Neural crest cell (in vitro differentiated cells): ENCODE measurements at regions not wholly inside any gene's neighbourhood (a gene's known extent, or its start where the extent isn't known, plus 50 kb on each side); places are given as distances from the start of the nearest gene placed in this dataset.

Experiments used
- DNase-seq: peaks from one replicate; pipeline ENCODE4 v3.0.0; 2021; ENCODE audit warnings: low read depth, mixed read lengths, low spot score
- H3K27ac Mint-ChIP-seq: one replicate; pipeline ENCODE4 v1.8.0; 2021; ENCODE audit warnings: mild to moderate bottlenecking, mixed read lengths; ENCODE audit not compliant: unreplicated experiment
- H3K27me3 Mint-ChIP-seq: 2 replicates; pipeline ENCODE4 v1.8.0; 2021; ENCODE audit warnings: low read depth, mild to moderate bottlenecking, mixed read lengths
- H3K36me3 Mint-ChIP-seq: 2 replicates; pipeline ENCODE4 v1.8.0; 2021; ENCODE audit warnings: low read depth, mild to moderate bottlenecking, mixed read lengths
- H3K4me1 Mint-ChIP-seq: 2 replicates; pipeline ENCODE4 v1.8.0; 2021; ENCODE audit warnings: mixed read lengths
- H3K4me3 Mint-ChIP-seq: one replicate; pipeline ENCODE4 v1.8.0; 2021; ENCODE audit warnings: mild to moderate bottlenecking, mixed read lengths
- H3K9me3 Mint-ChIP-seq: 2 replicates; pipeline ENCODE4 v1.8.0; 2021; ENCODE audit warnings: mixed read lengths
- TF ChIP-seq, protein P1 (sequence below): fragments of 200-600 bp; sonication (generic); conservative IDR thresholded peaks from 2 replicates; pipeline ENCODE4 v1.5.0; 2021; ENCODE audit warnings: antibody characterized with exemption, mild to moderate bottlenecking

GRCh38 chr2:188881434-188881833 is 92.7 kb upstream of the COL3A1 start:
- H3K9me3 Mint-ChIP-seq: peaks cover 3% of the 10 kb centered on the region
- no peaks in the 10 kb centered on the region for H3K36me3 Mint-ChIP-seq
- no peak for DNase-seq
- TF ChIP-seq, protein P1, sequence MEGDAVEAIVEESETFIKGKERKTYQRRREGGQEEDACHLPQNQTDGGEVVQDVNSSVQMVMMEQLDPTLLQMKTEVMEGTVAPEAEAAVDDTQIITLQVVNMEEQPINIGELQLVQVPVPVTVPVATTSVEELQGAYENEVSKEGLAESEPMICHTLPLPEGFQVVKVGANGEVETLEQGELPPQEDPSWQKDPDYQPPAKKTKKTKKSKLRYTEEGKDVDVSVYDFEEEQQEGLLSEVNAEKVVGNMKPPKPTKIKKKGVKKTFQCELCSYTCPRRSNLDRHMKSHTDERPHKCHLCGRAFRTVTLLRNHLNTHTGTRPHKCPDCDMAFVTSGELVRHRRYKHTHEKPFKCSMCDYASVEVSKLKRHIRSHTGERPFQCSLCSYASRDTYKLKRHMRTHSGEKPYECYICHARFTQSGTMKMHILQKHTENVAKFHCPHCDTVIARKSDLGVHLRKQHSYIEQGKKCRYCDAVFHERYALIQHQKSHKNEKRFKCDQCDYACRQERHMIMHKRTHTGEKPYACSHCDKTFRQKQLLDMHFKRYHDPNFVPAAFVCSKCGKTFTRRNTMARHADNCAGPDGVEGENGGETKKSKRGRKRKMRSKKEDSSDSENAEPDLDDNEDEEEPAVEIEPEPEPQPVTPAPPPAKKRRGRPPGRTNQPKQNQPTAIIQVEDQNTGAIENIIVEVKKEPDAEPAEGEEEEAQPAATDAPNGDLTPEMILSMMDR: no peak
- H3K27me3 Mint-ChIP-seq: no peaks in the 10 kb centered on the region
- no peak overlapping the region for H3K4me3 Mint-ChIP-seq
- no peak overlapping the region for H3K27ac Mint-ChIP-seq
- H3K4me1 Mint-ChIP-seq: no peaks in the 10 kb centered on the region

DNA sequence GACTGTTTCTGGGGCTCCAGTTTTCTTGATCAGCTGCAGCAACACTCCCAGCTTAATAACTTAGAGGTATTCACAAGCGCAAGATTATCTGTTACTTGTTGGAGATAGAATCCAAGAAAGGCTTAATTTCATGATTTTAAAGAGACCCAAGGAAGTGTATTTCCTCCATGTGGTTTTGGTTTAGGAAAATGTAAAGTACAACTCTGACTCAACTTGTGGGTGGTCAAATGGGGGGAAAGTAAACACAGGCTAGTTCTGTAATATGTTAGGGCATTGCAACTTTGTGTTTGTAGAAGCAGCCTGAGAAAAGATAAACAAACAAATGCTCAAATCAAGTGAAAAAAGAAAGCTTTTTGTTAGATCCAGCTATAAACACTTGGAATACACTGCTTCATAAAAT is 90.1 kb upstream of the COL3A1 start:
- H3K4me3 Mint-ChIP-seq: no peak overlapping the region
- no peaks in the 10 kb centered on the region for H3K27me3 Mint-ChIP-seq
- H3K9me3 Mint-ChIP-seq: peaks cover 6% of the 10 kb centered on the region
- no peak for DNase-seq
- H3K4me1 Mint-ChIP-seq: no peaks in the 10 kb centered on the region
- TF ChIP-seq, protein P1: no peak
- no peak overlapping the region for H3K27ac Mint-ChIP-seq
- no peaks in the 10 kb centered on the region for H3K36me3 Mint-ChIP-seq

GRCh38 chr2:188884517-188884916 is 89.7 kb upstream of the COL3A1 start:
- no peak for DNase-seq
- no peaks in the 10 kb centered on the region for H3K27me3 Mint-ChIP-seq
- TF ChIP-seq, protein P1: no peak
- H3K4me3 Mint-ChIP-seq: no peak overlapping the region
- no peaks in the 10 kb centered on the region for H3K4me1 Mint-ChIP-seq
- peaks cover 6% of the 10 kb centered on the region for H3K9me3 Mint-ChIP-seq
- no peak overlapping the region for H3K27ac Mint-ChIP-seq
- H3K36me3 Mint-ChIP-seq: no peaks in the 10 kb centered on the region

GRCh38 chr2:188889187-188889586 is 85.0 kb upstream of the COL3A1 start:
- Mint-ChIP-seq H3K4me1 (no peaks in the 10 kb centered on the region), H3K27me3 (no peaks in the 10 kb centered on the region), H3K4me3 (no peak overlapping the region), H3K9me3 (peaks cover 3% of the 10 kb centered on the region), H3K36me3 (no peaks in the 10 kb centered on the region), H3K27ac (no peak overlapping the region)
- DNase-seq: no peak
- TF ChIP-seq, protein P1: no peak

GRCh38 chr2:188890755-188891154 is 83.4 kb upstream of the COL3A1 start:
- H3K4me3 Mint-ChIP-seq: no peak overlapping the region
- TF ChIP-seq, protein P1: no peak

GRCh38 chr2:188892636-188893035 is 81.5 kb upstream of the COL3A1 start:
- H3K27me3 Mint-ChIP-seq: no peaks in the 10 kb centered on the region
- H3K4me1 Mint-ChIP-seq: no peaks in the 10 kb centered on the region
- TF ChIP-seq, protein P1: no peak
- H3K36me3 Mint-ChIP-seq: no peaks in the 10 kb centered on the region
- no peak for DNase-seq
- peaks cover 3% of the 10 kb centered on the region for H3K9me3 Mint-ChIP-seq
- no peak overlapping the region for H3K4me3 Mint-ChIP-seq
- no peak overlapping the region for H3K27ac Mint-ChIP-seq

More at GRCh38 chr2:188890755-188891154, 83.4 kb upstream of the COL3A1 start:
- no peak for DNase-seq
- Mint-ChIP-seq H3K27me3 (no peaks in the 10 kb centered on the region), H3K4me1 (no peaks in the 10 kb centered on the region), H3K27ac (no peak overlapping the region), H3K9me3 (peaks cover 3% of the 10 kb centered on the region), H3K36me3 (no peaks in the 10 kb centered on the region)
